Lung (tissue), 11 donors: ENCODE measurements at regions not wholly inside any gene's neighbourhood (a gene's known extent, or its start where the extent isn't known, plus 50 kb on each side); places are given as distances from the start of the nearest gene placed in this dataset.

ENCODE experiments used
- ATAC-seq: fragments of 200-7000 bp; cut with Tn5 transposase; one replicate; pipeline ENCODE4 v1.9.1; 2020; ENCODE audit warnings: moderate number of reproducible peaks; ENCODE audit not compliant: insufficient read depth, low FRiP score
- DNase-seq, 3 donors: peaks; one replicate each; pipeline ENCODE4 v3.0.0-alpha.2; 2013 to 2017
- H3K27ac ChIP-seq, 2 donors: one replicate each; pipeline ENCODE4 v1.5.1; 2013; ENCODE audit warnings: mild to moderate bottlenecking in 2 of 2, moderate library complexity in 2 of 2, control low read depth in 1 of 2, inconsistent platforms in 1 of 2, low read depth in 1 of 2, low read length in 1 of 2
- H3K27me3 ChIP-seq, 3 donors: one replicate each; pipeline ENCODE4 v1.5.1; 2013; ENCODE audit warnings: low read length in 2 of 3; ENCODE audit not compliant: control insufficient read depth in 3 of 3, insufficient read depth in 3 of 3
- H3K36me3 ChIP-seq, 4 donors: one replicate each; pipeline ENCODE4 v1.5.1; 2013; ENCODE audit warnings: low read length in 4 of 4, mild to moderate bottlenecking in 1 of 4, moderate library complexity in 1 of 4; ENCODE audit not compliant: control insufficient read depth in 4 of 4, insufficient read depth in 4 of 4
- H3K4me1 ChIP-seq, 5 donors: one replicate each; pipeline ENCODE4 v1.5.1; 2013; ENCODE audit warnings: low read length in 5 of 5, mild to moderate bottlenecking in 2 of 5, moderate library complexity in 1 of 5; ENCODE audit not compliant: control insufficient read depth in 5 of 5, insufficient read depth in 5 of 5
- H3K4me3 ChIP-seq: one replicate; pipeline ENCODE4 v1.5.1; 2013; ENCODE audit warnings: mild to moderate bottlenecking, control low read depth, moderate library complexity
- H3K9ac ChIP-seq, 2 donors: one replicate each; pipeline ENCODE4 v1.5.1; 2013; ENCODE audit warnings: low read length in 2 of 2, control low read depth in 1 of 2; ENCODE audit not compliant: insufficient read depth in 1 of 2
- H3K9me3 ChIP-seq, 4 donors: one replicate each; pipeline ENCODE4 v1.5.1; 2013; ENCODE audit warnings: low read length in 3 of 4, mild to moderate bottlenecking in 1 of 4, moderate library complexity in 1 of 4; ENCODE audit not compliant: control insufficient read depth in 4 of 4, insufficient read depth in 3 of 4
- CTCF ChIP-seq: IDR thresholded peaks from 2 replicates; pipeline ENCODE4 v1.5.1; 2012; ENCODE audit warnings: mild to moderate bottlenecking; ENCODE audit errors: control extremely low read depth, extremely low read depth
- WGBS, 2 donors: extraction: QIAGEN DNeasy Blood & Tissue Kit; methylation state at CpG; one replicate each; pipeline ENCODE4 v1.1.7; 2013; 5-methylcytosine and 5-hydroxymethylcytosine counted together
- donor health status: control.
- donor health status: control.
- donor health status: Bipolar disorder and iron deficiency.
- donor health status: healthy.
- donor health status: DM: yes; HTN: yes; CAD: no.

GRCh38 chr5:2143088-2143487 is 260.4 kb upstream of the IRX4 start:
- Histone ChIP-seq H3K4me3 (no peak overlapping the region), H3K9me3 (peaks cover 0 to 13% (median 0%) of the 10 kb centered on the region in 4 donors), H3K36me3 (no peaks in the 10 kb centered on the region), H3K4me1 (no peaks in the 10 kb centered on the region), H3K27ac (no peak overlapping the region), H3K9ac (no peak overlapping the region), H3K27me3 (peaks cover 0 to 11% (median 4%) of the 10 kb centered on the region in 3 donors)
- 87 to 93% methylated on average over 11 of the region's 11 CpGs for WGBS, 2 donors
- ATAC-seq (no peak), DNase-seq (no peak)
- TF ChIP-seq CTCF: no peak

GRCh38 chr5:2142456-2142954 is 259.8 kb upstream of the IRX4 start:
- Histone ChIP-seq H3K4me1 (no peaks in the 10 kb centered on the region), H3K36me3 (no peaks in the 10 kb centered on the region), H3K27ac (no peak overlapping the region), H3K9me3 (peaks cover 0 to 13% (median 0%) of the 10 kb centered on the region in 4 donors), H3K27me3 (peaks cover 0 to 11% (median 4%) of the 10 kb centered on the region in 3 donors), H3K9ac (no peak overlapping the region), H3K4me3 (no peak overlapping the region)
- DNase-seq (no peak), ATAC-seq (no peak)
- TF ChIP-seq CTCF: no peak
- 58 to 59% methylated on average over 13 of the region's 13 CpGs for WGBS, 2 donors

DNA sequence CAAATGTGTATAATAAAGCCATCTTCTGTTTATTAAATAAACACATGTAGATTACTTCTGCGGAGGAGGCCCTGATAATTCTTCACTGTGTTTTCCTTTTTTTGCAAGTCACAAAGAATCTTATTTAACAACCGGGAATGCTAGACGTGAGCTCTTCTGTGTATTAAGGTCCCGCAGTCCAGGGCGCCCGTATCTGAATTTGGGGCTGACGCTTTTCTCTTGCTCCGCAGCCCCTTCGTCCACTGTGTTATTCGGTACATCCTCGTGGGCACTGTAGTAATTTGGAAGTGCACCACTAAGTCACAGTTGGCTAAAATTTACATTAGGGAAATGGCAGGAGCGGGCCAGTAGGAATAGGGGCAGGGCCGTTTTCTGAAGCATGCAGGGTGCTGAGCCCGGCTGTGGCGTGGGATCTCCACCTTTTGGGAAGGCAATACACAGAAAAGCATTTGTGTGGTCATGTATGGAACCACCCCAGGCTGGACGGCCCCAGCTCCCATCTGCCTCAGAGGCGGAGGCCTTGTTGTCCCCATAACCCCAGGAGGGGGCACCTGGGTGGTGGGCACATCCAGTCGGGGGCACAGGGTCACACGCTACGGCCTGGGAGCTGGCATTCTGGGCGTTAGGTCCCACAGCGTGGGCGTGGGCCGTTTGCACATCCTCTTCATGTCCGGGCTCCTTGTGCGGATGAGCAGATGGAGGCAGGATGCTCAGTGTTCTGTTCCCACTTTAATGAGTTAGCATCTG is 258.7 kb upstream of the IRX4 start:
- no peak overlapping the region for H3K4me3 ChIP-seq
- no peak for DNase-seq
- no peaks in the 10 kb centered on the region for H3K36me3 ChIP-seq
- TF ChIP-seq CTCF: no peak
- H3K4me1 ChIP-seq: no peaks in the 10 kb centered on the region
- WGBS, 2 donors: 80 to 82% methylated on average over 26 of the region's 26 CpGs
- no peak overlapping the region for H3K27ac ChIP-seq
- peaks cover 0 to 15% (median 0%) of the 10 kb centered on the region in 4 donors for H3K9me3 ChIP-seq
- no peak overlapping the region for H3K9ac ChIP-seq
- peaks cover 0 to 11% (median 4%) of the 10 kb centered on the region in 3 donors for H3K27me3 ChIP-seq
- ATAC-seq: no peak
